Motor neuron (in vitro differentiated cells): ENCODE measurements at regions not wholly inside any gene's neighbourhood (a gene's known extent, or its start where the extent isn't known, plus 50 kb on each side); places are given as distances from the start of the nearest gene placed in this dataset.

ENCODE experiments used
- ATAC-seq, 8 experiments: fragments of 200-7000 bp; cut with Tn5 transposase; replicated peaks in 6 of 8; 2 replicates each; pipeline ENCODE4 v1.8.0; 2021; ENCODE audit warnings: mild to moderate bottlenecking in 8 of 8, moderate library complexity in 8 of 8
- H3K27ac ChIP-seq, 2 donors: fragments of 250-450 bp; sonication (Bioruptor Pico); 2 replicates each; pipeline ENCODE4 v1.9.0; 2021; ENCODE audit warnings: antibody characterized with exemption in 2 of 2, mild to moderate bottlenecking in 2 of 2, moderate library complexity in 1 of 2
- H3K4me1 ChIP-seq, 2 donors: fragments of 250-450 bp; sonication (Bioruptor Pico); replicated peaks in 1 of 2; 2 replicates each; pipeline ENCODE4 v1.6.1; 2021; ENCODE audit warnings: antibody characterized with exemption in 2 of 2, mild to moderate bottlenecking in 2 of 2, moderate library complexity in 1 of 2
- H3K4me3 ChIP-seq, 5 donors: fragments of 250-450 bp; sonication (Bioruptor Pico); 2 replicates each; pipeline ENCODE4 v1.9.0; 2021; ENCODE audit warnings: antibody characterized with exemption in 5 of 5, mild to moderate bottlenecking in 5 of 5, moderate library complexity in 4 of 5
- WGBS, 10 experiments: fragments of 450-650 bp; shearing (Covaris generic); methylation state at CpG; one replicate each; pipeline ENCODE4 v1.0.0; 2022; 5-methylcytosine and 5-hydroxymethylcytosine counted together
- in situ Hi-C, 9 experiments: fragments of 400-800 bp; cut with MboI; loops; one replicate each; pipeline ENCODE4 v1.15.0; 2021; ENCODE audit warnings: low sequenced_read_pairs in 9 of 9, low pct_unique_long_range_greater_than_20kb in 2 of 9; ENCODE audit not compliant: unreplicated experiment in 9 of 9

GRCh38 chr13:65875031-65875430 lies 1355.1 kb downstream of the PCDH9 start:
- H3K27ac ChIP-seq = no peak overlapping the region
- ATAC-seq = no peak
- no peaks in the 10 kb centered on the region for H3K4me1 ChIP-seq
- H3K4me3 ChIP-seq = no peak overlapping the region
- in situ Hi-C loops = no loop called here

DNA sequence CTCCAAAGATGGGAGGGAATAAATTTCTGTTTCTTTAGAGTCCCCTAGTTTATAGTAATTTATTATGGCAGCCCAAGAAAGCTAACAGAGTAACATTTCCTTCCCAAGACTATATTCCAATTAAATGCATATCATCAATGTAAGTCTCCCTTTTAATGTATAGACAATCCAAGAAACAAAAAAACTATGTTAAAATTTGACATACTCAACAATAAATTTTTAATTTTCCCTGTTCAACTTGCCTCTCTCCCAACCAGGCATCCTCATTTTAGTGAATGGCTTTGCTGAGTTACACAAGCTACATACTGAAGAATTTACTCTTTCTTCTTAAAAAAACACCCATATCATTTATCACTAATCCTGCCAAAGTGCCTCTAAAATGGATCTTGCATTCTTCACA lies 1357.7 kb downstream of the PCDH9 start:
- H3K27ac ChIP-seq = no peak overlapping the region
- no peak for ATAC-seq
- in situ Hi-C loops = no loop called here
- H3K4me3 ChIP-seq = no peak overlapping the region
- H3K4me1 ChIP-seq = no peaks in the 10 kb centered on the region

DNA sequence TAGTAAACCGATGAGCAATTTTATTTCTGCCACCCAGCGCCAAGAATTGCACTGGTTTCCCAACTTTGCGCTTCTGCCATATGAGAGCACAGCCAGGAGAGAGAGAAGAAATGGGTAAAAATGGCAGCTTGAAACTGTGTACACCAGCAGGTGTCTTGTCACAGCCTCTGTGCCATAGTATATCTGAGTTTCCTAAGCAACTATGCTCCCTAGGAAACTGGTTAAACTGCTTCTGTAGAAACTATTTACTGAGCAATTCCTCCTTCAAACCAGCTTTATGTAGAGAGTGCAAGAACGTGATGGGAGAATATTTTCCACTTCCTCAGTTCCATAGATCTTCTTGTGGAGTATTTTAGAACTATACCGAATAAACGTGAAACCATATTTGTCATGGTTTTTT lies 1361.3 kb downstream of the PCDH9 start:
- Histone ChIP-seq H3K4me1 (no peaks in the 10 kb centered on the region), H3K27ac (no peak overlapping the region), H3K4me3 (no peak overlapping the region)
- 50 to 100% (median 72%) methylated on average over 1 to 6 of the region's 6 CpGs; no CpG with 5 or more reads in 1 of the 10 experiments for WGBS, 10 experiments
- in situ Hi-C loops = no loop called here
- peak in 1 of 8 experiments; percentile 76 for ATAC-seq

GRCh38 chr13:65868099-65868498 lies 1362.0 kb downstream of the PCDH9 start:
- Histone ChIP-seq H3K27ac (no peak overlapping the region), H3K4me1 (no peaks in the 10 kb centered on the region), H3K4me3 (no peak overlapping the region)
- in situ Hi-C loops = no loop called here
- ATAC-seq = no peak
- 0 to 100% (median 94%) methylated on average over 1 to 4 of the region's 4 CpGs for WGBS, 10 experiments

GRCh38 chr13:65866138-65866537 lies 1364.0 kb downstream of the PCDH9 start:
- 0 to 100% (median 83%) methylated on average over 1 to 6 of the region's 6 CpGs; no CpG with 5 or more reads in 2 of the 10 experiments for WGBS, 10 experiments
- ATAC-seq = no peak
- Histone ChIP-seq H3K4me1 (no peaks in the 10 kb centered on the region), H3K27ac (no peak overlapping the region), H3K4me3 (no peak overlapping the region)
- in situ Hi-C loops = no loop called here

DNA sequence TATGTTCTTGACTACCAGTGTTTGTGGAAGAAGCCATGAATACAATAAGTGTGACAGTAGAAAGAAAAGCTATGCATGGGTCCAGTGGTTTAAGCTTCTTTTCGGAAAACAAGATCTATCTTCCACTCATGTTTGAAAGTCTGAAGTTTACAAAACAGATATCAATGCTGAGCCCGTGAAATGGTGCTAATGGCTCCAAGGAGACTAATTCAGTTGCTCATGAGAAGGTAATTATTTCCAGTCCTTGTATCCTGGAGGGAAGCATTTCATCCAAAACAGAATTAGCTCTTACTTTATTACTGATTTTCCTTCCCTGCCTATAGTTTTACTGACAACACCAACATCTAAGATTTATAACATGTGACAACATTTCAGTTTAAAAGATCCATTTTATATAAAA lies 1364.9 kb downstream of the PCDH9 start:
- in situ Hi-C loops = no loop called here
- no peak overlapping the region for H3K4me3 ChIP-seq
- H3K27ac ChIP-seq = no peak overlapping the region
- 11 to 100% (median 81%) methylated on average over 1 to 2 of the region's 2 CpGs; no CpG with 5 or more reads in 1 of the 10 experiments for WGBS, 10 experiments
- no peaks in the 10 kb centered on the region for H3K4me1 ChIP-seq
- ATAC-seq = no peak

DNA sequence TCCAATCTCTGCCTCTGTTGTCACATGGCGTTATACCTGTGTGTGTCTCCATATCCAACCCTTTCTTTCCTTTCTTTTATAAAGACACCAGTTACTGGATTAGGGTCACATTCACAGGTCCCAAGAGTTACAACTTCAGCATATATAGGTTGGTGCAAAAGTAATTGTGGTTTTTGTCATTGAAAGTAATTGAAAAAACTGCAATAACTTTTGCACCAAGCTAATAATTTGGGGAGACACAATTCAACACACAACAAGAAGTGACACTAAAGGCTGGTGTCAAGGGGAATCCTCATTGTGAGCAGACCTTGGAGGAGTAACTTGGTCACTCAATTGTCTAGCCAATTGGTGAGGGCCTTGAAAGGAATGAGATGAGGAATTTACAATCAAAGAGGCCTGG lies 1366.1 kb downstream of the PCDH9 start:
- H3K27ac ChIP-seq = no peak overlapping the region
- no peak for ATAC-seq
- H3K4me3 ChIP-seq = no peak overlapping the region
- WGBS, 10 experiments = 20 to 100% (median 83%) methylated on average over 1 of the region's 1 CpG; no CpG with 5 or more reads in 3 of the 10 experiments
- H3K4me1 ChIP-seq = no peaks in the 10 kb centered on the region
- in situ Hi-C loops = no loop called here

GRCh38 chr13:65860306-65860705 lies 1369.8 kb downstream of the PCDH9 start:
- no peak for ATAC-seq
- no peak overlapping the region for H3K27ac ChIP-seq
- H3K4me3 ChIP-seq = no peak overlapping the region
- peaks cover 0 to 17% of the 10 kb centered on the region in 2 donors for H3K4me1 ChIP-seq
- WGBS, 10 experiments = 8 to 100% (median 69%) methylated on average over 1 to 2 of the region's 2 CpGs; no CpG with 5 or more reads in 2 of the 10 experiments
- in situ Hi-C loops = no loop called here

DNA sequence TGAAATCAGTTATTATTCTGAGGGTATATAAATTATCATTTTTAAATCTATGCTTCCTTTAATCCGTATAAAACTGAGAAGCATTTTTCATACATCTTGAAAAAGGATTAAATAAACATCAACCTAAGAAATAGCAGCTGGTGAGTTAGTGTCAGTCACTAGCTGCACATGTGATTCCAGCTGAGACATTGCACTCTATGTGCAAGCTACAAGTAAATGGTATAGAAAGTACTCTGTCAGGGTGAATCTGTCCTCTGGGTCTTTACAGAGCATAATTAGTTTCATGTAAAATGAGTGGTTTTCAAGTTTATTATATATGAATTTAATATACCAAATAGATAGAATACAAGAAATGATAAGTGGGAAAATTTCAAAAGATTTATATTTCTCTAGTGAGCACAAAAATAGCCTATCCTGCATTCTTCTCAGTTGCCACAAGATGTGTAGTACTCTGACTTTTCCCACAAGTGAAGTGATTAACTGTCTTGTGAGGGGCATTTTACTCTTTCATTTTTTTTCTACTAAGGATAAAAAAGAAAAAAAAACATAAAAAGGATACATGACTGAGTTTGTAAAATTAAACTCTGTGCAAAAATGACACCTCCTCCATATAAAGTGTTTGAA lies 1372.1 kb downstream of the PCDH9 start:
- Histone ChIP-seq H3K4me1 (peaks cover 0 to 20% of the 10 kb centered on the region in 2 donors), H3K4me3 (no peak overlapping the region), H3K27ac (no peak overlapping the region)
- ATAC-seq = peak in 3 of 8 experiments; percentile 29 to 70 (median 68)
- WGBS, 10 experiments = 0 to 70% (median 10%) methylated on average over 1 of the region's 1 CpG; no CpG with 5 or more reads in 1 of the 10 experiments
- in situ Hi-C loops = no loop called here

DNA sequence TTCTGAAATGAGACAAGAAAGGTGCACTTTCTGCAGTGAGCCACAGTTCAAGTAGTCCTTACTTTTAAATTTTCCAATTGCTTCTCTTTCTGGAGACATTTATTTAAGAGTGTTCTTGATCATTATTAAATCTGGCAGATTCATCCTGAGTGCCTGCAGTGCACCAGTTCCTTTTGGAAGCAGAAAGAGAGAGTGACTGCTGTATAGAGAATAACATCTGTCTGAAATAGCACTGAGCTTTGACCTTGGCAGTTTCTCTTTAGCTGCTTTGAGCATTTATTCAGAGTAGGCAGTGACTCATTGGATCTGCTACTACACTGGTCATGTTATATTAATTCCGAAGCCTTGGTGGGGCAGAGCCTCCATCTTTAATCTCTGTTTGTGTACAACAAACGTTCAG lies 1373.7 kb downstream of the PCDH9 start:
- H3K4me1 ChIP-seq = peaks cover 0 to 20% of the 10 kb centered on the region in 2 donors
- peak in 6 of 8 experiments; percentile 67 to 91 (median 84) for ATAC-seq
- no peak overlapping the region for H3K4me3 ChIP-seq
- 0 to 100% (median 65%) methylated on average over 1 to 2 of the region's 2 CpGs; no CpG with 5 or more reads in 2 of the 10 experiments for WGBS, 10 experiments
- in situ Hi-C loops = no loop called here
- H3K27ac ChIP-seq = no peak overlapping the region

- H3K4me1 ChIP-seq = peaks cover 0 to 20% of the 10 kb centered on the region in 2 donors
- WGBS, 10 experiments = 36 to 100% (median 84%) methylated on average over 1 to 6 of the region's 7 CpGs; no CpG with 5 or more reads in 1 of the 10 experiments
- H3K27ac ChIP-seq = no peak overlapping the region
- peak in 5 of 8 experiments; percentile 15 to 70 (median 65) for ATAC-seq
- H3K4me3 ChIP-seq = no peak overlapping the region
- in situ Hi-C loops = no loop called here
These were observed 1374.8 kb downstream of the PCDH9 start for GRCh38 chr13:65855242-65855805.

DNA sequence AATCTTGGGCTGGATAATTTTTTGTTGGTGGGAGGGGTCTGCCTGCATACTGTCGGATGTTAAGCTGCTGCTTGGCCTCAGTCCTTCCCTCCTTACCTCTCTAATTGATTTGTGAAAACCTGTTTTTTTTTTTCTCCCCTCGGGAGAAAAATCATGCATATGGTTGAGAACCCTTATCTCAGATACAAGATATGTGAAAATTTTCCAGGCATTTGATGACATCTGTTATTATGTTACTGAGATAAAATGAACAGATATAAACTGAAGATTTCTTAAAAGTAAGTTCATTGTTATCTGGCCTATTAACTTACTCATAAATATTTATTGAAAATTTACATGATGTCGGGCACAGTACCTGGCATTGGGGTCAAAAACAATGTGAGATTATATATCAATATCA lies 1375.7 kb downstream of the PCDH9 start:
- in situ Hi-C loops = no loop called here
- no peak overlapping the region for H3K27ac ChIP-seq
- ATAC-seq = no peak

DNA sequence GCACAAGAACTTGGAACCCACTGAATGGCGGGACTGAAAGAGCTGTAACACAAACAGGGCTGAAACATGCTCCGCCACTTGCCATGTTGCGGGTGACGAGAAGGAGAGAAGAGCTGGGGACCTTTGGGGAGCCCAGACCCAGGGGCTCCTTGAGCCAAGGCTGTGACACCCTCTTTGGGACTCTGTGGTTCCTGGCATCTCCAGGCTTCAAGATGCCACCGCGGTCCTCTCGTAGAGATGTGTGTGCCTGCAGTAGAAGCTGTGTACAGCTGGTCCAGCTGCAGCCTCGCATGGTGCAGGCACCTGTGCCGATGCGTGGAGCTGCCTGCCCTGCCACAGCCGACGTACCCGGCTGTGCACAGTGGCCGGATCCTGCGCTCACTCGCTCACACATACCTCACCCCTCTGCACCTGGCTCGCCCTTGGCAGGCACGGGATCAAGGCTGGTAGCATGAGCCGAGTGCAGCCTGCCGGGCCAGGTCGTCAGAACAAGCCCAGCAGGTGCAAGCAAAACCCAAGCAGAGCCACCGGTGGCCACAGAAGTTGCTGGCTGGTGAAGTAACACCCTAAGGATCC lies 1385.8 kb downstream of the PCDH9 start:
- no peak overlapping the region for H3K27ac ChIP-seq
- no peaks in the 10 kb centered on the region for H3K4me1 ChIP-seq
- in situ Hi-C loops = no loop called here
- H3K4me3 ChIP-seq = no peak overlapping the region
- no peak for ATAC-seq
- 33 to 100% (median 92%) methylated on average over 1 to 10 of the region's 22 CpGs; no CpG with 5 or more reads in 4 of the 10 experiments for WGBS, 10 experiments

More for the DNA sequence above, 1375.7 kb downstream of the PCDH9 start:
- Histone ChIP-seq H3K4me3 (no peak overlapping the region), H3K4me1 (peaks cover 0 to 20% of the 10 kb centered on the region in 2 donors)
- 3 to 100% (median 78%) methylated on average over 1 to 3 of the region's 3 CpGs for WGBS, 10 experiments
